SKM-1 (cell line): ENCODE measurements at regions not wholly inside any gene's neighbourhood (a gene's known extent, or its start where the extent isn't known, plus 50 kb on each side); places are given as distances from the start of the nearest gene placed in this dataset.

Source experiments
- DNase-seq: peaks from one replicate; lab custom pipeline; 2025; ENCODE audit not compliant: unreplicated experiment; lab: John Stamatoyannopoulos, UW

DNA sequence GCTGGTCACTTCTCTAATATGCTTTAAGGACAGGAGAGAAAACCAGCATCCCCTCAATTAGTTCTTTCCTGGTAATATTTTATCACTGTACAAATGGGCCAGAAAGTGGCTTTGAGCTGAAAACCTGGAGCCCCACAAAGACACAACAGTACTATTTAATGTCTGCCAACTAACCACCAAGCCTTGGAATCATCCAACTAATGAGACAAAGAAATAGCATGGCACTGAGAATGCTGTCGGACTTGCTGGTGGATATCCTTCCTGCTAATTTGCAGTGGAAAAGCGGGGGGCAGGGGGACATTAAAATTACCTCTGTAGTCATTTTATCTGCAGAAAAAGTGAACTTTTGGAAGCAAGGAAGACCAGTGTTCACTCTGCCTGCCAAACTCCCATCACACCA is 288.5 kb downstream of the KBTBD8 start:
- DNase-seq: no peak

DNA sequence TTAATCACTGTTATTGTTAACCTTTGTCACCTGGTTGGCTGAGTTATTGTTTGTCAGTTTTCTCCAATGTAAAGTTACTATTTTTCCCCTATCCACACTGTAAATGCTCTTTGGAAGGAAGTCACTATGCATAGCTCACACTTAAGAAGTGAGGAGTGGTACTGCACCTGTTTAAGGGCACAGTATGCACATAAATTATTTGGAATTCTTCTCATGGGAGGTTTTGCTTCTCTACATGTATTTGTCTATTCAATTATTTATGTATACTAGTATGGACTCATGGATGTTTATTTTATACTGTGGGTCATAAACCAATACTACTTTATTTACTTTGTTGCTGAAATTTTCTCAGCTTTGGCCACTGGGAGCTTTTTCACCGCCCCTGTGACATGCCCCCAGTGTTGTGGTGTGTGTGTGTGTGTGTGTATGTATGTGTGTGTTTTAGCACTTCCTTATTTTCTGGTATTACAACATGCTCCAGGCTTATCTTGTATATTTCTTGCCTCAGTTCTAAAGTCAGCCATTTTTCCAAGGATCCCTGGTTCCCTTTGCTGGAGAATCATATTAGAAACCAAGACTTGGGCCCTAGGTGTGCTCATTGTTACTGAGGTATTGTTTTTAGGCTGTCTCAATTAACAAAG is 290.5 kb downstream of the KBTBD8 start:
- no peak for DNase-seq

DNA sequence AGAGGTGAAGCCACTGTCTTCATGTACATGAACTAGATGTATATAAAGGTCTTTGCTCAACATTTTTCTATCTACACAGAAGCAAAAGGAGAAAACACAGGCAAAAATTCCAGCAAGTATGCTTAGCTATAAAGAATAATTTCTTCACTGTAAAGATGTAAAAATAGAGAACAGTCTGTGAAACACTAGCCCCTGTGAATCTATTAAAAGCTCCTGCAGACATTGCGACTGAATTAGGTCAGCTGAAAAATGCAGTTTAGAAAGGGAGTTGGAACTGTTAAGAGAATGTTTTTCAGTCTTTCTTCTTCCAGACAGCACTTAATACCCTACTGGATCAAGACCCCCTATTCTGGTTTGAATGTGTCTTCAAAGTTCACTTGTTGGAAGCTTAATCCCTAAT is 291.5 kb downstream of the KBTBD8 start:
- no peak for DNase-seq

DNA sequence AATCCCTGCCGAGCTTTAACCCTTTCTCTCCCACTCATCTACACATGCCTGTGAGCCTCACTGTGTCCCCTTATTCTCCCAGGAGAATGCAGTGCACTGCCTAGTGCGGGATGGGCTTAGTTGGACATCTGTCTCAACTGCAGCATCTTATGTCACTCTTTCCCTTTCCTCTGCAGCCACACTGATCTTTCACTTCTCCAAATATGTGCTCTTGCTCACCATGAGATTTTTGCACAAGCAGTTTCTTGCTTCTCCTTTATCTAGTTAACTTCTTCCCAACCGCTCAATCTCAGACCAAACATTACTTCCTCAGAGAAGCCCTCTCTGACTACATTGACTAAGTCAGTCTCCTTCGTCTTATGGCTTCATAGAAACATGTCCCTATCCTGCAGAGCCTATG is 292.3 kb downstream of the KBTBD8 start:
- DNase-seq: peak; percentile 35

DNA sequence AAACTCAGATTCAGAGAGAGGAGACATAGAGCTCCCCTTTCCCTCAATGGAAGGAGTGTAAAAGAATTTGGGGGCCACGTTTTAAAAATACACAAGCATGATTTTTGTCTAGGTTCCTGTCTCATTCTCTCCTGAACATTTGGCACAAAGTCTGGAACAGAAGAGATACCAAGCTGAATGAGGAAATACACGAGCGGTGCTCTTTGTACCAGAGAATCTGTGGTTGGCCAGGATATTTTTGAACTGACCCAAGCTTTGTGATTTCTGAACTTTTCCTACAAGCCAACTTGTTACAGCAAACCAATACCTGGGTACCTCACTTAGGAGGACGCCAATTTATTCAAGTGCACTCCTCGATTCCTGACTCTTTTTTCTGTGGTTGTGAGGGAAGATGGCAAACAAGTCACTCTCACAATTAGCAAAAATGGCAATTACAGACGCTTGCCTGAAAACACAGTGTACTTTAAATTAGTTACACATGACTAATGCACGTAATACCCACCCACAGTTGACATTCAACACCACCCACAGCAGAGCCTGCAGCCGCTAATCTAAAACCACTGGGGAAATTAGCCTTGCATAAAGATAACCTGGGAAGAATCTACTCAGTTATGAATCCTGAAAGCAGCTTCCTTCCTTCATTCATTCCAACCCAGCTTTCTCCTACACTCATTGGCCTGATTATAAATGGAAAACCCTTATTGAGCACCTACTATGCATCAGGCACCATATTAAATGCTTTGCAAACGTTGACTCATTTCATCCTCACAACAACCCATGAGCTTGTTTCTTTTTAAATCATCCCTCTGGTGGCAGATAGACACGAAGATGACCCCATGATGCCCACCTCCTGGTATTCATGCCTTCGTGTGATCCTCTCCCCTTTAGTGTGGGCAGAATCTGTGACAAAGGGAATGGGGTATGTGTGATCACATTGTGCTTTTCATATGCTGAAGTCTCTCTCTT is 293.5 kb downstream of the KBTBD8 start:
- DNase-seq: no peak

DNA sequence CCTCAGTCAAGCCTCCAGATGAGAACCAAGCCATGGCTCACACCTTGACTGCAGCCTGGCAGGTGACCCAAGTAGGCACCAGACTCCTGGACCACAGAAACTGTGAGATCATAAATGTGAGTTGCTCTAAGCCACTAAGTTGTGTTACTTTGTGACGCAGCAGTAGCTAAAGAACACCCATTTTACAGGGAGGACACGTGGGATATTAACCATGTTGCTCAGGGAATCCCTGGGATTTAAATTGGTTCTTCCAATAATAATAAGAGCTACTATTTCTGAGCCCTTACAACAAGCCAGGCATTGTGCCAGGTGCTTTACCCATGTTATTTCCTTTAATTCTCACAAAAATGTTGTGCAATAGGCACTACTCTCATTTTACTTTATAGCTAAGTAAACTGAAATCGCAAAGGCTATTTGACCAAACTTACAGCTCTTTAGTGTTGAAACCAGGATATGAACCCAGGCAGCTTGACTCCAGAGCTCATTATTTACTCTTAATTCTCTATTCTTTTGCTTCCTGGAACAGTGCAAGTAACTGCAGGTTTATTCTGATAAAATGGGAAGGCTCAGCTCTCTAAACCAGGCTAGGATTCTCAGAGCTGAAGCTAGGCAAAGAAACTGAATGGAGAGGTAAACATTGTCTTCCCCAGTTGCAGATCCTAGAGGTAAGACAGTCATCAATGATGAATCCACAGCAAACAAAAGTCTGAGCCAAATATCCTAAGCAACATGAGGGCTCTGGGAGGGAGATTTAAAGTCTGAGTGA is 294.4 kb downstream of the KBTBD8 start:
- DNase-seq: no peak

DNA sequence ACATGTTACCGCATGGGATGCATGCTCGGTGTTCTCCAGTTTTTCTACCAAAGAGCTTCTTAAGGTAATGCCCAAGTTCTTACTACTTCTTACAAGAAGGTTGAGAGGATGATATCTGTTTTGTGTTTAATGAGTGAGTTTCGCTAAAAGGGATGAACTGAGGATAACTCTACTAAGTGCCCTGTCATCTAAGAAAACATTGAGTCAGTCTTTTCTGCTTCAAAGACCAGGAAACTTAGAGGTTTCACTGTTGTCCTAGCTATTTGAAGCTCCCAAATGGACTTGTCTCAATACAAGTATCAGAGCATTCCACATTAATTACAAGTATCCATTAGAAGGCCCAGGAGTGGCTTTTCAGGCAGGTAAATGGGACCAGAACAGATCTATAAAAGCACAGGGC is 296.2 kb downstream of the KBTBD8 start:
- no peak for DNase-seq

DNA sequence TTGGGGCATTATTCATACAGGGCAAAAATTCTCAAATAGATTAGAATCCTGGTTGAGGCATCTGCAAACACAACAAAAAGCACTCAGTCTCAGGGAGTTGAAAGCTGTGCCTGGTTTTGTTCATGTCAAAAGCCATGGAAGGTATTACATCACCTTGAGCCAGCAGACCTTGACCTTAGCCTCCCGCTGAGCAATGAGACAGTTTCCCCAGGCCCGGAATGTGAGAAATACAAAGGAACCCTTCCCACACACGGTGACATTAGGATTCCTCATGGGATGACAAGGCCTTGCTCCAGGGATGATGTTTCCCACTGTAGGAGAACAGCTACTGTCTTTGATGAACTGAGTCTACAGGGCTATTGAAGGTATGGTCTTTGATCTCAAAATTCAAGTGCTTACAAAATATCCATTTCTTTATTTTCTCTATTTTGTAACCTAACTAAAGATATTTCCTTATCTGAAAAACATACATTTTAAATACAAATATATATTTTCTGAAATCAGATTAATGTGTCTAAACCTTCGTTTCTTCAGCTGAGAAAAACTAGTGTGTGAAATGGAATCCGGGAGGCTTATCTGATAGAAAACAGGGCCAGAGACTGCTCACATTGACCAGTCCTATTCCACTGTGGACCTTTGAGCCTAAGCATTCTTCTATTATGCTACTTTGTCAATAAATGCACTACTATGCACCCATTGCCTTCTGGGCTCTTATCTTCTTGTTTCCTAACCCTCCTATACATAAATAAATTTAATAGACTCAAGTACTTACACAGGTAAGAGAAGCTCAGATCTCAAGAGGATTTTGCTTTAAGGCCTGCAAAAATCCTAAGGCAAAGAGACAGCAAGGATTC is 298.2 kb downstream of the KBTBD8 start:
- no peak for DNase-seq

DNA sequence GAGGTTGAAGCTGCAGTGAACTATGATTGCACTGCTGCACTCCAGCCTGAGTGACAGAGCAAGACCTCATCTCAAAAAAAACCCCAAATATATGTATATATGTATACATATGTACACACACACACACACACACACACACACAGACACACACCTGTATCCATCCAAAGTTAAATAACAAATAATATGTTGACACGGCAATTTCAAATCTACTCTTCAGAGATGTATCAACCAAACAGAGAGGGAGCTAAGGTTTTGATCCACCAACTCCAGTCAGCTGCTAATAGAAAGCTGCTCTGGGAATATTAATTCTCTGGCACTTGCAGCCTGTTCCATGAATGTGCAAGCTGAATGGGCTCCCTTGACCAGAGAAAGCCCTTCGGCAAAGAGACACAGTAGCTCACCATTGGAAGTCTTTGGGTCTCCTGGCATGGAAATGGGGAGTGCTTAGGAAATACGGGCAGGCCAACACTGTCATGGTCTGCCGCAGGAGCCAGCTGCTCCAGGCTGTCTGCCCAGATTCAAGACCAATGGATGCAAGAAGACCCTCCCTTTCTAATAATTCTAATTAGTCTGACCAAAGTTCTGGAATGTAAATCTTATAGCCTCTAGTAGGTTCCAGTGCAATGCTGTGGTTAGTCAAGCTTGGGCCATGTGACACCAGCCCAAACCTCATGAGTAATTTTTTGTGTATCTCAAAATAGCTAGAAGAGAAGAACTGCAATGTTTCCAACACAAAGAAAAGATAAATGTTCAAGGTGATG is 299.8 kb downstream of the KBTBD8 start:
- DNase-seq: no peak

DNA sequence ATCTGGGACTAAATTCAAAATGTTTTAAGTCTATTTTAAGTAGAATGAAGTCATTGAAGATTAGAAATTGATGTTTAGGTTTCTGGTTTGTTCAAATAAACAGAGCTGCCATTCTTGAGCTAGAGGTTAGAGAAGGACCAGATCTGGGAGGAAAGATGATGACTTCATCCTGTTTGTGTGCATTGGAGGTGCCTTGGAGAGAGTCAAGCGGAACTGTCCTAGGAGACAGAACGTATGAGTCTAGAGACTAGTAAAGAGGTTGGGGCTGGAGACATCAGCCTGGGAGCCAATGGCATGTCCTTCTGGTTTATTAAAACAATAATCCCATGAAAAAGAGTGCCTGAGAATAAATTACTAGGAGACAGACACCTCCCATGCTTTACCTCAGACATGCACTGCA is 303.4 kb downstream of the KBTBD8 start:
- no peak for DNase-seq

DNA sequence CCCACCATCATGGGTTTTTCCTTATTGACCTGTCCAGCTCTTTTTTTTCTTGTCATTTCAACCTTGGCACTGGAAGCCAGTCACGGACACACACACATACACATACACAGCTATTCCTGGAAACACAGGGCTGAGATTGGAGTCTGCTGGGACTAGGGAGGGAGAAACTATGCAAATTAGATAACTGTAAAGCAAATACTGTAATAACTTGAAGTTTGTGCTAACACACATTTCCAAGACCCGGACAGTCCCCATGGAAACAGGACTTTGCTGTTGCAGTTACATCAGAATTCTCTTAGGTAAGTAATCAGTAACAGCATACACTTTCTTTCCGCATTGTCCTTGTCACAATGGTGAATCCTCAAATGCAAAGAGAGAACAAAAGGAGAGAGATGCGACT is 304.4 kb downstream of the KBTBD8 start:
- DNase-seq: no peak

DNA sequence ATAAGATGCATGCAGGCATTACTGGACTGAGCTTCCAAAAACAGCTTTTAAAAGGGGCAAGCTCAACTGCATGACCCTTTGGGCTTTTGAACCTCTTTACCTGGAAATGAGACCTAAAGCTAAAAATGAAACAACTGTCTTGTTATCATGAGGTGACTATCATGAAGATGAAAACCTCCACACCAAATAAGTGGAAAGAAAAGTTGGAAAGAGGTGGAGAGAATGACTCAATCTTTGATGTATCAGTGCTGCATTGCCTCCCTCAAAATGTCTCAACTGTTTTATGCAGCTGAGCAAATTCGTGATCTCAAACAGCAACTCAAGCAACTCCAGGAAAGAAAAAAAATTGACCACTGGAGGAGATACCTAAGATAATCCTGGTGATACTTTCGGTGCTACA is 307.1 kb downstream of the KBTBD8 start:
- no peak for DNase-seq

DNA sequence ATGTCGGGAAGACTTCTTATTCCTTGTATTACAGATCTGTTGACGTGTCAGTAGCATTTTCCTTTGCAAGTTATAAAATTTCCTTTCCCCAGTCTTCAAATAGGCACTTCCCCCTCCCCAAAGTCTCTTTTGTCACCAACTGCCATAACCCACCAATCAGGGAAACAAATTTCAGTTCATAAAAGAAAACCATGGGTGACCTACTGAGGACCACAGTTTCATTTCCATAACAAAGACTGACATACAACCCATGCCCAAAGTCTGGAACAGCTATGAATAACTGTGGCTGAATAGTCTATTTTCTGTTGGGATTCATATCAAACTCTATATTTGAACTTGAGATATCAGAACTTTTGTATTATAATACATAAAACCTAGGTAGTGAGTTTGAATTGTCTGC is 307.8 kb downstream of the KBTBD8 start:
- DNase-seq: no peak

DNA sequence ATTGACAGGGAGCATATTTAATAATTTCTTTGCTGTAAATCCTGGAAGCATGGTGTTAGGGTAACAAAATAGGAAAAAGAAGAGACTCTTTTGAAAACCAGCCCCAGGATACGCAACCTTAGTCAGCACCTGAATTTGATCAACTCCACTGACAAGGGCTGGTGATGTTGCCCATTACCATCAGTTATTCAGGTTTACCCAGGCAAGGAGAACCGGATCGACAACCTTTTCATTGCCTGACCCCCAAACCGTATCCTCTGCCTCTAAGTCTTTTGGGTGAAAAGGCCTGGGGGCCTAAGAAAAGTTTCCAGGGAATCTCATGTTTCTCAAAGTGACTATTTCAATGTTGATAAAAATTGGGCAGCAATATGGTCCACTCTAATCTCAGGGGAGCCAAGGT is 313.3 kb downstream of the KBTBD8 start:
- no peak for DNase-seq

DNA sequence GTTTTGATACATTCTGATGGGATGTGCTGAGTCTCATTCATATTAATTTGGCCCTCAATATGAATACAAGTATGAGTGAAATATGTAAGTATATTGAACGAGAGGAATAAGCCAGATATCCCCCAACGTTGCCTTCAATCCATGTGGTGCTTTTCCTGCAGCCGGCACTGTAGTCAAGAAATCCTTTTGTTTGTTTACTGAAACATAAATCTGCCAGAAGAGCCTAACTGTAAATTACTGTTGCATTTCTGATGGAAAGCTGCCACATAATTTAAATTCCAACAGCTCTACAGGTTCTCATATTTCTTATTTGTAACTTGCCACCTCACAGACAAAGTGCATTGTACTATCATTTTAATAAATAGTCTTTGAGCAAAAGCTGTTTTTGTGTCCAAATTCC is 314.0 kb downstream of the KBTBD8 start:
- no peak for DNase-seq

DNA sequence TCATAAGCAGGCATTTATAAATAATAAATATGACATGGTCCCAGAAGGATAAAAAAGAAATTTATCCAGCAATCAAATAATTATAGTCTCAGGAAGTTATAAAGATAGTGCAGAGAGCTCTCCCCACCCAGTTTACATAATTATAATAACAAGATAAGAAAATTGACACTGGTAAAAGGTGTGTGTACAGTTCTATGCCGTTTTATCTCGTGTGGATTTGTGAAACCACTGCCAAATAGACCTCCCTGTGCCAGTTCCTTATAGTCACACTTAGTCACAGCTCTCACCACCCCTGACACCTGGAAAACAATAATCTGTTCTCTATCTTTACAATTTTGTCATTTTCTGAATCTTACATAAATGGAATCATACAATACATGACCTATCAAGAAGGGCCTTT is 320.1 kb downstream of the KBTBD8 start:
- no peak for DNase-seq

DNA sequence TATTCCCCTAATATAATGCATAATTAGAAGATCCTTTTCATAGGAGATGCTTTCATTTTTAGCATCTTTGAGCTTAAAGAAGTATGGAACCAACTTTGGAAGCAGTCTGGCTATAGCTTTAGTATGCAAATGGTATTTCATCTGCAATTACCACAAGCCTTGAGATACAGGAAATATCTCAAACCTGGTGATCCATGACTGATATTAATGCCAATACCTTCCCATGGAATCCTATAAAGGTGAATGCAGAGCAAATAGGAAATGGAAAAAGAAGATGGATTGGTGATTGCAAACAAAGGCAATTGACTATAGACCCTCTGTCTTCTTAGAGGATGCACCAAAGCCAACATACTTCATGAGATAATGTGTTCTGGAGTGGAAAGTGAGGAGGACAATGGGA is 326.4 kb downstream of the KBTBD8 start:
- no peak for DNase-seq
